ENCODE measurements at regions not wholly inside any gene's neighbourhood (a gene's known extent, or its start where the extent isn't known, plus 50 kb on each side); places are given as distances from the start of the nearest gene placed in this dataset.

GRCh38 chr5:120231563-120231962, 232.5 kb upstream of the PRR16 start:
- 50% methylated on average over 1 of the region's 1 CpG for WGBS (ENCODE audit: low lambda C conversion rate)
- Histone ChIP-seq H4K20me1 (ENCODE audit: insufficient read depth, low read length) (no peaks in the 10 kb centered on the region), H3K4me3 (replicated peaks in 1 of 3; ENCODE audit: insufficient read depth in 1 of 3, low read depth in 2 of 3, low read length in 3 of 3) (no peak overlapping the region), H3K9ac (ENCODE audit: insufficient read depth, low read depth, low read length) (no peak overlapping the region), H3K27ac (ENCODE audit: extremely low read length, insufficient read depth, low read length) (no peak overlapping the region), H2AFZ (ENCODE audit: low read length) (no peak overlapping the region), H3K9me3 (ENCODE audit: low read length) (peaks cover 5% of the 10 kb centered on the region; the same call in 1 of the 2 replicates), H3K4me2 (ENCODE audit: low read depth, low read length) (no peak overlapping the region), H3K27me3 (ENCODE audit: control insufficient read depth in 1 of 2, insufficient read depth in 2 of 2, low read length in 2 of 2) (no peaks in the 10 kb centered on the region), H3K36me3 (replicated peaks in 1 of 2; ENCODE audit: control insufficient read depth in 1 of 2, insufficient read depth in 2 of 2, low read length in 2 of 2) (no peaks in the 10 kb centered on the region), H3K79me2 (ENCODE audit: insufficient read depth, low read length) (no peaks in the 10 kb centered on the region), H3K4me1 (ENCODE audit: insufficient read depth, low read length) (no peaks in the 10 kb centered on the region)
- DNase-seq (ENCODE audit: low spot score) (no peak), ATAC-seq (no peak), FAIRE-seq (no peak)
- ChIA-PET CTCF (ENCODE audit: low intra/inter-chr PET ratio, low total read pairs) (no interaction called here), POLR2A (no interaction called here)
- BruUV-seq (replicated peaks), result no TSS peak
- TF ChIP-seq HNF4G (IDR thresholded peaks at IDR 0.05; ENCODE audit: borderline replicate concordance, low read depth, low read length) (no peak), HNF4G (CRISPR knock-in tag; IDR thresholded peaks at IDR 0.05; ENCODE audit: borderline replicate concordance, low read depth) (no peak)
- in situ Hi-C loops (cut with HindIII; ENCODE audit: extremely low pct_ligation_motif_present, low pct_unique_long_range_greater_than_20kb), result no loop called here
- intact Hi-C loops (cut with micrococcal nuclease; ENCODE audit: unreplicated experiment), result no loop called here

GRCh38 chr5:120236360-120236759, 227.7 kb upstream of the PRR16 start:
- intact Hi-C loops (cut with micrococcal nuclease; ENCODE audit: unreplicated experiment), result no loop called here
- TF ChIP-seq ZC3H4 (CRISPR knock-in tag; IDR thresholded peaks at IDR 0.05; ENCODE audit: borderline replicate concordance) (no peak), ZNF816 (CRISPR knock-in tag; IDR thresholded peaks at IDR 0.05; ENCODE audit: borderline replicate concordance) (no peak), ZNF709 (CRISPR knock-in tag; IDR thresholded peaks at IDR 0.05) (no peak), TBX3 (IDR thresholded peaks at IDR 0.05; ENCODE audit: borderline replicate concordance) (no peak), SMAD1 (CRISPR knock-in tag; IDR thresholded peaks at IDR 0.05; ENCODE audit: borderline replicate concordance, low read depth) (no peak), FOXP1 (IDR thresholded peaks at IDR 0.05) (no peak), FOXP1 (CRISPR knock-in tag; IDR thresholded peaks at IDR 0.05) (no peak), ATM (IDR thresholded peaks at IDR 0.05; ENCODE audit: borderline replicate concordance) (no peak), ZNF180 (CRISPR knock-in tag; IDR thresholded peaks at IDR 0.05; ENCODE audit: borderline replicate concordance, low read depth) (no peak), TCF7 (IDR thresholded peaks at IDR 0.05; ENCODE audit: low read depth) (no peak), ZNF800 (CRISPR knock-in tag; IDR thresholded peaks at IDR 0.05) (no peak), PBX2 (CRISPR knock-in tag; IDR thresholded peaks at IDR 0.05) (no peak), MED1 (CRISPR knock-in tag; IDR thresholded peaks at IDR 0.05) (no peak), ZNF101 (CRISPR knock-in tag; IDR thresholded peaks at IDR 0.05; ENCODE audit: borderline replicate concordance, low read depth) (no peak)

More at GRCh38 chr5:120236360-120236759, 227.7 kb upstream of the PRR16 start:
- Histone ChIP-seq H4K20me1 (ENCODE audit: insufficient read depth, low read length) (no peaks in the 10 kb centered on the region), H3K79me2 (ENCODE audit: insufficient read depth, low read length) (no peaks in the 10 kb centered on the region), H3K27me3 (ENCODE audit: control insufficient read depth in 1 of 2, insufficient read depth in 2 of 2, low read length in 2 of 2) (no peaks in the 10 kb centered on the region), H3K27ac (ENCODE audit: extremely low read length, insufficient read depth, low read length) (no peak overlapping the region), H3K4me3 (replicated peaks in 1 of 3; ENCODE audit: insufficient read depth in 1 of 3, low read depth in 2 of 3, low read length in 3 of 3) (no peak overlapping the region), H3K9ac (ENCODE audit: insufficient read depth, low read depth, low read length) (no peak overlapping the region), H3K4me1 (ENCODE audit: insufficient read depth, low read length) (no peaks in the 10 kb centered on the region), H3K36me3 (replicated peaks in 1 of 2; ENCODE audit: control insufficient read depth in 1 of 2, insufficient read depth in 2 of 2, low read length in 2 of 2) (no peaks in the 10 kb centered on the region), H3K9me3 (ENCODE audit: low read length) (peaks cover 3% of the 10 kb centered on the region; the same call in 1 of the 2 replicates), H3K4me2 (ENCODE audit: low read depth, low read length) (no peak overlapping the region), H2AFZ (ENCODE audit: low read length) (no peak overlapping the region)
- in situ Hi-C loops (cut with HindIII; ENCODE audit: extremely low pct_ligation_motif_present, low pct_unique_long_range_greater_than_20kb), result no loop called here
- no peak for ATAC-seq
- FAIRE-seq, result no peak
- no peak for DNase-seq (ENCODE audit: low spot score)
- 5% methylated on average over 3 of the region's 3 CpGs for WGBS (ENCODE audit: low lambda C conversion rate)
- BruUV-seq (replicated peaks), result no TSS peak
- POLR2A ChIA-PET, result no interaction called here
- CTCF ChIA-PET (ENCODE audit: low intra/inter-chr PET ratio, low total read pairs), result no interaction called here

All from HepG2 (cell line).